HG03060 (cell line): ENCODE measurements at regions not wholly inside any gene's neighbourhood (a gene's known extent, or its start where the extent isn't known, plus 50 kb on each side); places are given as distances from the start of the nearest gene placed in this dataset.
A peak's percentile ranks its signal among the peaks of the same experiment; 100 is the strongest.
"Not testable (repeated sequence)": the region's sequence is repeated elsewhere in the genome, so short reads cannot be mapped to it uniquely, and the experiment has no call there.

ENCODE experiments used
- ATAC-seq: cut with Tn5 transposase; IDR thresholded peaks from one replicate; pipeline ENCODE4 v1.9.1; 2021; ENCODE audit warnings: low read depth, moderate number of reproducible peaks; ENCODE audit not compliant: unreplicated experiment

DNA sequence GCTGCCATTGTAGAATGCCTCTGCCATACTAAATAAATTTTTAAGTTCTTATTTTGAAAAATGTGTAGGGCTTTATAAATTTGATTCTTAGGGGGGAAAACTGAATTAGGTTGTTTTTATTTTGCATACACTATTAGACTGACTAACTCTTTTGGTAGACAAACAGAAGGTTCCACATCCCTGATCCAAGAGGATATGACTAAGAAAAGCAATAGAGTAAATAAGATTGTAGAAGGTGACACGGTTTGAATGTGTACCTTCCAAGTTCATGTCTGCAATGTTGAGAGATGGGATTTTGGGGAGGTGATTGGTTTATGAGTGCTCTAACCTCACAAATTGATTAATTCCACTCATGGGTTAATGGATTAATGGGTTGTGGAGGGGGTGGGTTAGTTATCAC is 127.9 kb downstream of the GLUL start:
- ATAC-seq: no peak

DNA sequence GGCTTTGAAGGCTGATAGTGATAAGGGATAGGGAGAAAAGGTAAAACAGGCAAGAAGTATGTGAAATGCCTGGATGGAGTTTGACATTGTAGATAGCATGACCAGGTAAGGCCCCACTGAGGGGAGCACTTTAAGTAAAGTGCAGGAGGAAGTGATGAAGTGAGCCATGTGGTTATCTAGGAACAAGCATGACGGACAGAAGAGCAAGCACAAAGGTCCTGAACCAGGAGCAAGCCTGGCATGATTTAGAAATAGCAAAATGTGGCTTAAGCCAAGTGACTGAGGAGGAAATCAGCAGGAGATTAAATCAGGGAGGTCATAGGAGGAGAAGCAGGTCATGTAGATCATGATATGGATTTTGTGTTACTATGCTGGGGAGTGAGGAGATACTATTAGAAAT is 129.2 kb downstream of the GLUL start:
- ATAC-seq: no peak

DNA sequence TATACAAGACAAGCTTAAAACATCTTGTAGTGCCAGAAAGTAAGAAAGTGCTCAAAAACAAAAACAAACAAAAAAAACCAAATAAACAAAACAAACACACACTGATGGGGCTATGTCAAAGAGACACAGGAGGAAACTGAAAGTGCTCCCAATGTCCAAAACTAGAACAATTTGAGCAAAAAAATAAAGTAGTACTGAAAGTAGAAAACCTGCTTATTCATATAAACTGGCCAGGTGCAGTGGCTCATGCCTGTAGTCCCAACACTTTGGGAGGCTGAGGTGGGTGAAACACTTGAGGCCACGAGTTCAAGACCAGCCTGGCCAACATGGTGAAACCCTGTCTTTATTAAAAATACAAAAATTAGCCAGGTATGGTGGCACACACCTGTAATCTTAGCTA is 129.9 kb downstream of the GLUL start:
- no peak for ATAC-seq

- ATAC-seq: no peak
These were observed 131.1 kb downstream of the GLUL start for GRCh38 chr1:182260516-182260915.

GRCh38 chr1:182259968-182260367 is 131.6 kb downstream of the GLUL start:
- no peak for ATAC-seq

DNA sequence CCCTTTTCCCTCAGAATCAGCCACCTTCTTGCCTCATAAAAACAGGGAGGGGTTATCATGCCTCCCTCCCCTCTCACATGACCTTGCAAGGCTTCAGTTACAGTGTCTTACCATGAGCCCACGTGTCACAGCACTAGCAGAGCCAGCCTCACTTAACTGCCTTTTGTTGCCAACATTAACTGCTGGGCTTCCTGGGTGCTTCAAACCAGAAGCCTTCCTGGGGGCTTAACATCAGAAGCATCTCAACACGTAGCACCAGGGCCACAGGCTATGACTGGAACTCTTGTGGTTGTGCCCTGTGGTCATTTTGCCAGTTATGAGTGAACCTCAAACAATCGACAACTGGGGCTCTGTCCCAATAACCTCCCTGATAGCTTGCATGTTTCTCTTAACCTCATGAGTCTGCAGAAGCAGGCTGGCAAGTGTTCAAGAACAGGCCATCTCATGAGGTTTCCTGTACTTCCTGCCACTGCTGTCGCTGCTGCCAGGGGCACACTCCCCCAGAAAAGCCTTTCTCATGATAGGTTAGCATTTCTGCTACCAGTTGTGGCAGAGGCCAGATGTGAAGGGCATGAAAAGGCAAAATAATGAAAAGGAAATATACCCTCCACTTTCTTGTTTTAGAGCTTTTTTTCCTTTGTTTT is 132.2 kb downstream of the GLUL start:
- peak; percentile 86 for ATAC-seq

GRCh38 chr1:182257369-182258063 is 134.1 kb downstream of the GLUL start:
- no peak for ATAC-seq

DNA sequence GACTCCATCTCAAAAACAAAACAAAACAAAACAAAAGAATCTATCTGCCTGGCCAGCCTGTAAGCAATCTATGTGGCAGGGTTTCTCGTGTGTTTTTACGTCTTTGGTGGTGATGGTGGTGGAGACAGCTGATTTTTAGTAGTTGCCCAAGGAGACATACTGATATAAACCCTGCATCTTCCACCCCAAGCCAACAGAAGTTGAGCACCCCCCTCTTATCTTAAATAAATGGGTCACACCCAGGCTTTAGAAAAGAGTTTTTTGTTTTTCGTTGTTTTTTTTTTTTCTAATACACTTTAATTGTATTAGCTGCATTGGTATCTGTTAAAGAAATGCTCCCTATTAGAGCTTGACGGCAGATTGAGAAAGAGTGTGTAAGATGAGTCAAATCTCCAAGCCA is 134.7 kb downstream of the GLUL start:
- no peak for ATAC-seq

DNA sequence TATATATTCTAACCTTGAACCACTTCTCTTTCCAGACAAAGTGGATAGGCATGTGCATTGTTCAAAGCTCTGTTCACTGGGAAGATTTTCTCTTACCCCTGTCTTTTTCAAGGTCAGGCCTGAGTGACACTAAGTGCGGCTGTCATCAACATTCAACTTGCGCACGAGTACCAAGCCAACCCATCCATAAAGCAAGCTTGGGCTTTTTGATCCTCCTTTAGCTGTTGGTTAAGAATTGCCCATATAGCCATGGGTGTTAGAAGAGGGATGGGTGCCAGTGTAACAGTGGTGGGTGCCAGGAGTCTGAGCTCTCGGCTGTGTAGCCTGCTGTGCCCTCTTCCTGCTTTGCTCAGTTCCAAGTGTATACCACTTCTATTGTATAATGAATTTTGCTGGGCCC is 136.1 kb downstream of the GLUL start:
- ATAC-seq: no peak

GRCh38 chr1:182253319-182253860 is 138.2 kb downstream of the GLUL start:
- no peak for ATAC-seq

DNA sequence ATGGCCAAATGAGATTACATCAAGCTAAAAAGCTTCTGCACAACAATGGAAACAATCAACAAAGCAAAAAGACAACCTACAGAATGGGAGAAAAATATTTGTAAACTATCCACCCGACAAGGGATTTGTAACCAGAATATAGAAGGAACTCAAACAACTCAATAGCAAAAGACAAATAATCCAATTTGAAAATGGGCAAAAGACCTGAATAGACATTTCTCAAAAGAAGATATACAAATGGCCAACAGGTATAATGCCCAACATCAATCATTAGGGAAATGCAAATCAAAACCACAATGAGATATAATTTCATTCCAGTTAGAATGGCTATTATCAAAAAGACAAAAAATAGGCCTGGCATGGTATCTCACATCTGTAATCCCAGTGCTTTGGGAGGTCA is 140.0 kb downstream of the GLUL start:
- ATAC-seq: no peak

DNA sequence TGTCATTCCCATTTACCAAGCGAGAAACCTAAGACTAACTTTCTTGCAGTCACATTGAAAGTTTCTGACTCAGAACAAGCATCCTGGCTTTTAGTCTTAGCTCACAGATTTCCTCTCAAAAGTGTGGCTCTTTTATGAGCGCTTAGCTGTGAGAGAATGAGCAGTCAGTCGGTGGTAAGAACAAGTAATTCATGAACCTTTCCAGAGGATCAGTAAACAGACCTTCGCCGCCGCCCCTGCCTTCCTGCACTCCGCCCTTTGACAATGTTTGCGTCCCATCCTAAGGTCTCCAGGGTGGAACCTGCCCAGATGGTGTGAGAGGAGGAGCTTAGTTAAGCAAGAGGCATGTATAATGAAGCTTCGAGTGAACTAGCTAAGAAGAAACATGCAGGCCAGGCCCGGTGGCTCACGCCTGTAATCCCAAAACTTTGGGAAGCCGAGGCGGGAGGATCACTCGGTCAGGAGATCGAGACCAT is 142.4 kb downstream of the GLUL start:
- ATAC-seq: peak; percentile 76

GRCh38 chr1:182248721-182249120 is 142.9 kb downstream of the GLUL start:
- no peak for ATAC-seq

DNA sequence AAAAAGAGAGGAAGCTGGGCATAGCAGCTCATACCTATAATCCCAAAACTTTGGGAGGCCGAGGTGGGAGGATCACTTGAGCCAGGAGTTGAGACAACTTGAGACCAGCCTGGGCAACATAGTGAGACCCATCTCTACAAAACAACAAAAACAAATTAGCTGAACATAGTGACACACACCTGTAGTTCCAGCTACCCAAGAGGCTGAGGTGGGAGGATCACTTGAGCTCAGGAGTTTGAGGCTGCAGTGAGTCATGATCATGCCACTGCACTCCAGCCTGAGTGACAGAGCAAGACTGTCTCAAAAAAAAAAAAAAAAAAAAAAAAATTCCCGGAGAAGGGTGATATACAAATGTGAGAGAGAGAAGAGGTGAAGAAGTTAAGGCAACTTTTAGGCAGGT is 143.8 kb downstream of the GLUL start:
- not testable (repeated sequence) for ATAC-seq

DNA sequence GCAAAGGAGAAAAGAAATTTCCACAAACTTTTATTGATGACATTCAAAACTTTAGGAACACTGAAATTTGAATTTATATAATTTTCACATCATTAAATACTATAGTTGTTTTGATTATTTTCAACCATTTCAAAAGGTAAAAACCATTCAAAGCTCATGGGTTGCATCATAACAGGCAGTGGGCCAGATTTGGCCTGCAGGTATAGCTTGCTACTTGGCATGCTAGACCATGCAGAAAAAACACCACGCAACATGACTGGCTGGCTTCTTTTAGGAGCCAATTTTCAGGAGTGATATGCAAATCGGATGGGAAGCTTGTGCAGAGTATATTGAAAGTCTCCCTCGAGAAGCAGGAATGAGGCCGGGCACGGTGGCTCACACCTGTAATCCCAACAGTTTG is 144.8 kb downstream of the GLUL start:
- no peak for ATAC-seq

GRCh38 chr1:182245040-182245439 is 146.6 kb downstream of the GLUL start:
- ATAC-seq: no peak

DNA sequence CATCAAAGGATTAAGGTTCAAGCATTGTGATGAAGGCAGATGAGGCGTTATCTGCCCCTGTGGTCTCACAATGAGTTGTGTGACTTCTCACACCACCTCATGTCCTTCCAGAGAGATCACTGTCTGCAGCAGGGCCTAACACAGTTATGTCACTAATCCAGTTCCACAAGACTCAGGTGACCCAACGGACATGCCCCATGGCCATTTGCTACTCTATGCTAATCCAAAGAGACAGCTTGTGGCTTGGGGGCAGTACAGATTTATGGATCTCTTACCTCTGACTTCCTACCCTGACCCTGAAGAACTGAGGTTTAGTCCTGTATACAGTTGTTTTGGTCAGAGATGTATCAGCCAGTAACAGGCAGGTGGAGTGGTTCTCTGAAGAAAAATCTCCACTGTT is 147.1 kb downstream of the GLUL start:
- ATAC-seq: no peak

DNA sequence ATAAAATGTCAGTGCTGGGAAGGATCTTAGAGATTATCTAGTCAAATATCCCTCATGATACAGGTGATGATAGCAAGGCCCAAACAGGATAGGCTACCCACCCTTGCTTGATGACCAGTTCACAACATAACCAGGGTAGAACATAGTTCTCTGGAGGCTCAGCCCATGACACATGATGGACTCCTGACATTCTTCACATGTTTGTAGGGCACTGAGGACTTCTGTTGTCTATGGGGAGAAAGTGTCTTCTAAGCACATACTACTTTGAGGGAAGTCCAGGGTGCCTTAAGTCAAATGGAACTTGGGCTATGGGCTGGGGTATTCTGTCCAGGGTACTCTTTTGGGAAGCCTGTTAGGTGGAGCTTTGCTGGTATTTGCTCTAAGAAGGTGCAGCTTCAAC is 148.9 kb downstream of the GLUL start:
- ATAC-seq: no peak

DNA sequence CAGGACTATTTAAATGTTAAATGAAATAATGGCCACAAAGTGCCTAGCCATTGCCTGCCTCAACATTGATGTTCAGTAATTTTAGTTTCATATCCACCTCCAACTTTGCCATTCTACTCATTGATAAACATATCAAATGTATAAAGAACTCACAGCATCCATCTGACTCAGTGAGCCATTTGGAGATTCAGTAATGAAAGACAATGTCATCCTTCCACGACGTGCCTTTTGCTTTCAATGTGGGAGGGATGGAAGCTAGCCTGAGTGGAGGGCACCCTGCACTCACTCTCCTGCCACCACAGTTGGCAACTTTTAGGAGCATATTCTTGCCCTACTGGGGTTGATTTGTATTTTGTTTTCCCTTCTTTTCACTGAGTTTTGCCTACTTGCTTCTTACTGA is 151.5 kb downstream of the GLUL start:
- ATAC-seq: no peak

GRCh38 chr1:182238421-182238820 is 153.2 kb downstream of the GLUL start:
- no peak for ATAC-seq

GRCh38 chr1:182237329-182237728 is 154.3 kb downstream of the GLUL start:
- no peak for ATAC-seq

DNA sequence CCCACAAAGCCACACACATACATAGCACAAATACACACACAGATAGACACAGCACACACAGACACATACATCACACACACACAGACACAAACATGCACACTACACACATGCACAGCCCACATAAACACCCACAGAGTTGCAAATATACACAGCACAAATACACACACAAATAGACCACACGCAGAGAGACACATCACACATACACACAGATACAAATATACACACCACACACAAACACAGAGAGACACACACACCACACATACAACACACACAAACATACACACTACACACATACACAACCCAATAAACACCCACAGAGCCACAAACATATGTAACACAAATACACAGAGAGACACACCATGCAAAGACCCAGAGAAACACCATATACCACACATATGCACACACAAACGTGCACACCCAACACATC is 154.9 kb downstream of the GLUL start:
- ATAC-seq: no peak
